Parathyroid adenoma (tissue), 2 donors: ENCODE measurements at regions not wholly inside any gene's neighbourhood (a gene's known extent, or its start where the extent isn't known, plus 50 kb on each side); places are given as distances from the start of the nearest gene placed in this dataset.

ENCODE experiments used
- H2AFZ ChIP-seq: fragments of 300-600 bp; sonication (generic); one replicate; pipeline ENCODE4 v1.7.0; 2017; ENCODE audit warnings: antibody characterized with exemption, mild to moderate bottlenecking
- H3K27ac ChIP-seq: fragments of 300-600 bp; sonication (generic); one replicate; pipeline ENCODE4 v1.7.0; 2017
- H3K27me3 ChIP-seq: fragments of 300-600 bp; sonication (generic); one replicate; pipeline ENCODE4 v1.7.0; 2017; ENCODE audit warnings: low read length; ENCODE audit not compliant: control insufficient read depth, insufficient read depth
- H3K36me3 ChIP-seq: fragments of 300-600 bp; sonication (generic); one replicate; pipeline ENCODE4 v1.7.0; 2017; ENCODE audit warnings: low read length; ENCODE audit not compliant: control insufficient read depth, insufficient read depth
- H3K4me1 ChIP-seq: fragments of 300-600 bp; sonication (generic); one replicate; pipeline ENCODE4 v1.7.0; 2017; ENCODE audit warnings: control low read depth
- H3K4me2 ChIP-seq: fragments of 300-600 bp; sonication (generic); one replicate; pipeline ENCODE4 v1.7.0; 2017; ENCODE audit warnings: low read length
- H3K4me3 ChIP-seq: fragments of 300-600 bp; sonication (generic); one replicate; pipeline ENCODE4 v1.7.0; 2017; ENCODE audit warnings: low read depth, low read length
- H3K79me2 ChIP-seq: fragments of 300-600 bp; sonication (generic); one replicate; pipeline ENCODE4 v1.7.0; 2017; ENCODE audit warnings: control low read depth
- H3K9ac ChIP-seq: fragments of 300-600 bp; sonication (generic); one replicate; pipeline ENCODE4 v1.7.0; 2017; ENCODE audit warnings: mild to moderate bottlenecking
- H3K9me3 ChIP-seq: fragments of 300-600 bp; sonication (generic); one replicate; pipeline ENCODE4 v1.7.0; 2017; ENCODE audit warnings: low read length; ENCODE audit not compliant: control insufficient read depth
- TF ChIP-seq, protein P1 (sequence below): fragments of 300-600 bp; sonication (generic); IDR thresholded peaks from one replicate; pipeline ENCODE4 v1.7.0; 2017; ENCODE audit warnings: antibody characterized with exemption, mild to moderate bottlenecking
- donor health status: primary hyperparathyroidism.

DNA sequence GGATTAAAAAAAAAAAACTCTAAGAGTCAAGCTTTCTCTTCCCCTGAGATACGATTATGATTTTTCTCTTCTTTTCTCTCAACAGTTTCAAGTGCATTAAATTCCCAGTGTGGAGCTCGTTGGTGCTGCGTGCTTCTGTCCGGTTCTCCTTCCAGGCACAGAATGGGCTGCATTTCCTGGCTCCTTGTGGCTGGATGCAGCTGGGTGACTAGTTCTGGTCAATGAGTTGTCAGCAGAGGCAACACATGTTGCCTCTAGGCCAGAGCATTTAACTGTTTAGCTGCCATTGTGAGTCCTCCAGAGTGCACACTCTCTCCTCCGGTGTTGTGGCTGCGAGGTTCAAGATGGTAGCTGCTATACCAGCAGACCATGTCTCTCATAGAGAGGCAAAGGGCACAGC lies 312.9 kb downstream of the RRAGC start:
- no peaks in the 10 kb centered on the region for H3K79me2 ChIP-seq
- no peaks in the 10 kb centered on the region for H3K9me3 ChIP-seq
- H3K4me1 ChIP-seq, result no peaks in the 10 kb centered on the region
- TF ChIP-seq, protein P1, sequence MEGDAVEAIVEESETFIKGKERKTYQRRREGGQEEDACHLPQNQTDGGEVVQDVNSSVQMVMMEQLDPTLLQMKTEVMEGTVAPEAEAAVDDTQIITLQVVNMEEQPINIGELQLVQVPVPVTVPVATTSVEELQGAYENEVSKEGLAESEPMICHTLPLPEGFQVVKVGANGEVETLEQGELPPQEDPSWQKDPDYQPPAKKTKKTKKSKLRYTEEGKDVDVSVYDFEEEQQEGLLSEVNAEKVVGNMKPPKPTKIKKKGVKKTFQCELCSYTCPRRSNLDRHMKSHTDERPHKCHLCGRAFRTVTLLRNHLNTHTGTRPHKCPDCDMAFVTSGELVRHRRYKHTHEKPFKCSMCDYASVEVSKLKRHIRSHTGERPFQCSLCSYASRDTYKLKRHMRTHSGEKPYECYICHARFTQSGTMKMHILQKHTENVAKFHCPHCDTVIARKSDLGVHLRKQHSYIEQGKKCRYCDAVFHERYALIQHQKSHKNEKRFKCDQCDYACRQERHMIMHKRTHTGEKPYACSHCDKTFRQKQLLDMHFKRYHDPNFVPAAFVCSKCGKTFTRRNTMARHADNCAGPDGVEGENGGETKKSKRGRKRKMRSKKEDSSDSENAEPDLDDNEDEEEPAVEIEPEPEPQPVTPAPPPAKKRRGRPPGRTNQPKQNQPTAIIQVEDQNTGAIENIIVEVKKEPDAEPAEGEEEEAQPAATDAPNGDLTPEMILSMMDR, result no peak
- H3K36me3 ChIP-seq, result no peaks in the 10 kb centered on the region
- no peak overlapping the region for H2AFZ ChIP-seq
- no peak overlapping the region for H3K4me3 ChIP-seq
- no peaks in the 10 kb centered on the region for H3K27me3 ChIP-seq
- no peak overlapping the region for H3K9ac ChIP-seq
- H3K4me2 ChIP-seq, result no peak overlapping the region
- no peak overlapping the region for H3K27ac ChIP-seq

DNA sequence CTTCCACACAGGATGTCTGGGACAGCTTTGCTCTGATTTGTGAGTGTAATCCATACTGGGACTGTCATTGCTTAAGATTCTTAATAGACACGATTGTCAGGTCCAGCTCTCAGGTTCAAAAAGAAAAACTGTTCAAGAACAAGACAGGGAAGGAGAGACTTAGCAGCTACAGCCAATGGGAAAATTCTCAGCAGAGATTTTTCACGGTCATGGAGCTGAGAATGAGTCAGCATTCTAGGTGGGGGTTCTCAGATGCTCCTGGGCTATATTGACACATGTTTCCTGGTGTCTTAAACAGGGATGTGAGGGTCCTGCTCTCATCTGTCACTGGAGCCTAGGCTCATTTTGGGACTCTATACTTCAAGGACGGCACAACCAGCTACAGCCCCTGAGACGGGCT lies 318.3 kb downstream of the RRAGC start:
- no peak overlapping the region for H3K4me3 ChIP-seq
- H3K79me2 ChIP-seq, result no peaks in the 10 kb centered on the region
- H3K27ac ChIP-seq, result no peak overlapping the region
- no peak overlapping the region for H3K4me2 ChIP-seq
- no peak overlapping the region for H2AFZ ChIP-seq
- no peaks in the 10 kb centered on the region for H3K9me3 ChIP-seq
- no peaks in the 10 kb centered on the region for H3K4me1 ChIP-seq
- no peak overlapping the region for H3K9ac ChIP-seq
- H3K36me3 ChIP-seq, result no peaks in the 10 kb centered on the region
- H3K27me3 ChIP-seq, result no peaks in the 10 kb centered on the region
- TF ChIP-seq, protein P1, result no peak

DNA sequence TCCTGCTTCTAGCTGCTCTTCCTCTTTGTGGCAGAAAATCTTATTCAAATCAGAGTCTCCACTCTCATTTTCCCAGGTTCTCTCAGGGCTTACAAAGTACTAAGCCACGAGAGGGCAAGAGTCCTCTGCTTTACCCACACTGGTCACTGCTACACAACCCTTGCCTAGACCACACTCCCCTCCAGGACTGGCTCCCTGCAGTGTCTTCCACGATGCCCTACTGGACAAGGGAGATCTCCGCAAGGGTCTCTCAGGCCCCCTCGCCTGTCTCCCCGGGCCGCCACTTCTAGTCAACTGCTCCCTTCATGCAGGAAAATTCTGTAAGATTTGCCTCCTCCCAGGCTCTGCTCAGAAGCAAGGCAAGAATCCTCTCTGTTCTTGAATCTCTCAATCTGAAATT lies 319.6 kb downstream of the RRAGC start:
- H3K4me3 ChIP-seq, result no peak overlapping the region
- H2AFZ ChIP-seq, result no peak overlapping the region
- TF ChIP-seq, protein P1, result no peak
- H3K79me2 ChIP-seq, result no peaks in the 10 kb centered on the region
- H3K27me3 ChIP-seq, result no peaks in the 10 kb centered on the region
- no peaks in the 10 kb centered on the region for H3K36me3 ChIP-seq
- H3K9me3 ChIP-seq, result no peaks in the 10 kb centered on the region
- H3K9ac ChIP-seq, result no peak overlapping the region
- H3K27ac ChIP-seq, result no peak overlapping the region
- H3K4me2 ChIP-seq, result no peak overlapping the region
- H3K4me1 ChIP-seq, result no peaks in the 10 kb centered on the region

DNA sequence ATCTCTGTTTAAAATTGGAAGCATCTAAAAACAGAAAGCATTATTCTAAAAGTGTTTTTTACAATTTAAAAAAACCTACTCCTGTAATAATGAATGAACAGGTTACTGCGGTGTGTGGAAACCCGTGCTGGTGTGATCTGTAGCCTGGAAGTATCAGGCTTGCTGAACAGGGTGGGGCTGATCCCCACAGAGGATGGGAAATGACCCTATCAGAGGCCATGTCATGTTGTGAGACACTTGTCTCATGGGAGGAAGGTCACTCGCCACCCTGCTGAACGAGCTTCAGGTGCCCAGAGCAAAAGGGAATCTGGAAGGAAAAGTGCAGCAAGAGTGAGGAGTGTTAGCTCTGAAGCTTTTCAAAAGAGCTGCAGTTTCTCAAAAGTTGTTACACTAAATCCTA lies 320.7 kb downstream of the RRAGC start:
- Histone ChIP-seq H3K4me1 (no peaks in the 10 kb centered on the region), H3K36me3 (no peaks in the 10 kb centered on the region), H3K79me2 (no peaks in the 10 kb centered on the region), H3K9ac (no peak overlapping the region), H3K4me2 (no peak overlapping the region), H2AFZ (no peak overlapping the region), H3K27ac (no peak overlapping the region), H3K9me3 (no peaks in the 10 kb centered on the region), H3K27me3 (no peaks in the 10 kb centered on the region), H3K4me3 (no peak overlapping the region)
- TF ChIP-seq, protein P1, result no peak

DNA sequence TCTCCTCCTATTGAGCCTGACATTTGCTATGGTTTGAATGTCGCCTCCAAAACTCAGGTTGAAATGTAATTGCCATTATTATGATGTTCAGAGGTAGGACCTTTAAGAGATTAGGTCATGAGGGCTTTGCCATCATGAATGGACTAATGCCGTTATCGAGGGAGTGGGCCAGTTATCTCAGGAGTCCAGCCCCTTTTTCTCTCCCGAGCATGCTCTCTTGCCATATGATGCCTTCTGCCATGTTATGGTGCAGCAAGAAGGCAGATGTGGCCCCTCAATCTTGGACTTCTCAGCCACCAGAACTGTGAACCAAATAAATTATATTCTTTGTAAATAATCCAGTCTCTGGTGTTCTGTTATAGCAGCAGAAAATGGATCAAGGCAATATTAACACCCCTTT lies 323.5 kb downstream of the RRAGC start:
- Histone ChIP-seq H3K4me3 (no peak overlapping the region), H3K36me3 (no peaks in the 10 kb centered on the region), H2AFZ (no peak overlapping the region), H3K4me1 (no peaks in the 10 kb centered on the region), H3K27ac (no peak overlapping the region), H3K27me3 (no peaks in the 10 kb centered on the region), H3K9me3 (no peaks in the 10 kb centered on the region), H3K9ac (no peak overlapping the region), H3K79me2 (no peaks in the 10 kb centered on the region), H3K4me2 (no peak overlapping the region)
- TF ChIP-seq, protein P1, result no peak
